Panc1 (cell line): ENCODE measurements at regions not wholly inside any gene's neighbourhood (a gene's known extent, or its start where the extent isn't known, plus 50 kb on each side); places are given as distances from the start of the nearest gene placed in this dataset.

Experiments
- ATAC-seq: fragments of 200-7000 bp; cut with Tn5 transposase; 2 replicates; pipeline ENCODE4 v1.9.1; 2020; ENCODE audit warnings: mild to moderate bottlenecking, moderate library complexity
- BruUV-seq: library from RNA; stranded (reverse); fragments of 400-500 nt; replicated peaks from 2 replicates; lab custom pipeline; 2021; lab: Mats Ljungman, UMichigan
- CTCF ChIA-PET: fragments of 300-600 bp; sonication (Branson Sonifier 250); formaldehyde crosslinking; loops from one replicate; lab custom pipeline; 2022; ENCODE audit warnings: antibody characterized with exemption; lab: Charles Lee
- POLR2A ChIA-PET: fragments of 300-600 bp; sonication (Branson Sonifier 250); formaldehyde crosslinking; loops from one replicate; lab custom pipeline; 2022; ENCODE audit warnings: antibody characterized with exemption; lab: Charles Lee
- DNase-seq: peaks from one replicate; pipeline ENCODE4 v3.0.0-alpha.2; 2010; ENCODE audit warnings: low read depth, low spot score
- H3K27ac ChIP-seq: 2 replicates; pipeline ENCODE4 v1.5.1; 2011; ENCODE audit warnings: mild to moderate bottlenecking, low read length, inconsistent platforms
- H3K27me3 ChIP-seq: fragments of 200-500 bp; sonication (Bioruptor generic); 2 replicates; pipeline ENCODE4 v1.6.0; 2014; ENCODE audit warnings: low read length, inconsistent platforms; ENCODE audit not compliant: control insufficient read depth, insufficient read depth
- H3K36me3 ChIP-seq: fragments of 200-500 bp; sonication (Bioruptor generic); 2 replicates; pipeline ENCODE4 v1.5.1; 2014; ENCODE audit warnings: inconsistent platforms, mild to moderate bottlenecking, low read length, moderate library complexity; ENCODE audit not compliant: control insufficient read depth, insufficient read depth
- H3K4me1 ChIP-seq: 2 replicates; pipeline ENCODE4 v1.5.1; 2011; ENCODE audit warnings: inconsistent platforms, mild to moderate bottlenecking, low read length, moderate library complexity; ENCODE audit not compliant: control insufficient read depth, insufficient read depth
- H3K4me3 ChIP-seq, 2 experiments: 2 replicates each; pipeline ENCODE4 v1.5.1; 2011 to 2012; ENCODE audit warnings: low read depth in 2 of 2, low read length in 2 of 2, mild to moderate bottlenecking in 2 of 2, inconsistent platforms in 1 of 2, moderate library complexity in 1 of 2
- H3K9me3 ChIP-seq: fragments of 200-500 bp; sonication (Bioruptor generic); 2 replicates; pipeline ENCODE4 v1.5.1; 2014; ENCODE audit warnings: low read depth, mild to moderate bottlenecking, inconsistent platforms, low read length, moderate library complexity; ENCODE audit not compliant: control insufficient read depth, insufficient read depth
- POLR2AphosphoS5 ChIP-seq: IDR thresholded peaks from 2 replicates; pipeline ENCODE4 v1.6.1; 2012; ENCODE audit warnings: mild to moderate bottlenecking, low read depth, low read length, moderate library complexity
- REST ChIP-seq, 2 experiments: IDR thresholded peaks; 2 replicates each; pipeline ENCODE4 v1.6.1; 2011 to 2012; ENCODE audit warnings: low read depth in 2 of 2, control low read depth in 1 of 2, low read length in 1 of 2, mild to moderate bottlenecking in 1 of 2, moderate library complexity in 1 of 2; ENCODE audit not compliant: insufficient read depth in 1 of 2
- SIN3A ChIP-seq: IDR thresholded peaks from 2 replicates; pipeline ENCODE4 v1.6.1; 2012; ENCODE audit warnings: low read depth, mild to moderate bottlenecking, low read length, moderate library complexity, borderline replicate concordance; ENCODE audit not compliant: insufficient read depth
- TCF7L2 ChIP-seq: IDR thresholded peaks from 2 replicates; pipeline ENCODE4 v1.6.1; 2011; ENCODE audit warnings: mild to moderate bottlenecking, low read depth, low read length, inconsistent platforms
- in situ Hi-C: cut with HindIII; loops from 2 replicates; pipeline ENCODE4 v1.10.0; 2016; ENCODE audit warnings: low sequenced_read_pairs, low pct_unique_long_range_greater_than_20kb
- intact Hi-C: fragments of 100-400 bp; cut with micrococcal nuclease; formaldehyde crosslinking; loops from one replicate; pipeline ENCODE4 v1.10.0; 2022; ENCODE audit not compliant: unreplicated experiment
- TF ChIP-seq, protein P1 (sequence below): fragments of 450-650 bp; IDR thresholded peaks from 2 replicates; pipeline ENCODE4 v1.5.1; 2017; ENCODE audit warnings: mild to moderate bottlenecking

DNA sequence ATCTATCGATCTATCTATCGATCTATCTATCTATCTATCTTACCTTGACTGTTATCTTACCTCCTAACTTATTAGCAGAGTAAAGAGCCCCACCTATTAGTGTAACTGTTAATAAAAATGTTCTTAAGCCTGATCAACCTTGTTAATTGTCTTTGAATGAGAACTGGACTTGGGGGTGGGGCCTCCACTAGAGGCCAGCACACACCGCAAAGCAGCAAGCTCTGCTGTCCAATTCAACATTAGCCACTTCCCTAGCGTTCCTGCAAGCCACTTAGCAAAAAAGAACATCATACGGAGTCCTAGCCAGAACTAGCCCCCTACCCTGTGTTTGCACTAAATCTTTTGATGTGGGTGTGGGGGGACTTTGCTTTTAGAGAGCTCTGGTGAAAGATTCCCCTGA is 515.8 kb downstream of the KDM4C start:
- intact Hi-C loops (no loop called here), in situ Hi-C loops (no loop called here)
- ATAC-seq, result no peak
- Histone ChIP-seq H3K27me3 (no peaks in the 10 kb centered on the region), H3K27ac (no peak overlapping the region), H3K4me1 (no peaks in the 10 kb centered on the region), H3K4me3 (no peak overlapping the region), H3K9me3 (no peaks in the 10 kb centered on the region), H3K36me3 (no peaks in the 10 kb centered on the region)
- no TSS peak for BruUV-seq
- TF ChIP-seq, protein P1, sequence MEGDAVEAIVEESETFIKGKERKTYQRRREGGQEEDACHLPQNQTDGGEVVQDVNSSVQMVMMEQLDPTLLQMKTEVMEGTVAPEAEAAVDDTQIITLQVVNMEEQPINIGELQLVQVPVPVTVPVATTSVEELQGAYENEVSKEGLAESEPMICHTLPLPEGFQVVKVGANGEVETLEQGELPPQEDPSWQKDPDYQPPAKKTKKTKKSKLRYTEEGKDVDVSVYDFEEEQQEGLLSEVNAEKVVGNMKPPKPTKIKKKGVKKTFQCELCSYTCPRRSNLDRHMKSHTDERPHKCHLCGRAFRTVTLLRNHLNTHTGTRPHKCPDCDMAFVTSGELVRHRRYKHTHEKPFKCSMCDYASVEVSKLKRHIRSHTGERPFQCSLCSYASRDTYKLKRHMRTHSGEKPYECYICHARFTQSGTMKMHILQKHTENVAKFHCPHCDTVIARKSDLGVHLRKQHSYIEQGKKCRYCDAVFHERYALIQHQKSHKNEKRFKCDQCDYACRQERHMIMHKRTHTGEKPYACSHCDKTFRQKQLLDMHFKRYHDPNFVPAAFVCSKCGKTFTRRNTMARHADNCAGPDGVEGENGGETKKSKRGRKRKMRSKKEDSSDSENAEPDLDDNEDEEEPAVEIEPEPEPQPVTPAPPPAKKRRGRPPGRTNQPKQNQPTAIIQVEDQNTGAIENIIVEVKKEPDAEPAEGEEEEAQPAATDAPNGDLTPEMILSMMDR, result no peak; the same call in 1 of the 2 replicates
- TF ChIP-seq TCF7L2 (no peak), POLR2AphosphoS5 (no peak), REST (IDR thresholded peaks at IDR 0.05; ENCODE audit: insufficient read depth in 1 of 2, low read depth in 2 of 2, low read length in 1 of 2) (no peak), SIN3A (no peak)
- ChIA-PET CTCF (interaction anchor here (0.6 kb wide), 1 partner anchor 1596 kb away, joined by 5 read pairs; no protein-coding TSS in a partner anchor), POLR2A (no interaction called here)
- no peak for DNase-seq

- TF ChIP-seq TCF7L2, result no peak
- TF ChIP-seq, protein P1, result no peak
- TF ChIP-seq REST (IDR thresholded peaks at IDR 0.05; ENCODE audit: insufficient read depth in 1 of 2, low read depth in 2 of 2, low read length in 1 of 2), result no peak
- TF ChIP-seq POLR2AphosphoS5, result no peak
- no peak for TF ChIP-seq SIN3A
- no peak overlapping the region for H3K27ac ChIP-seq
- H3K4me3 ChIP-seq, result no peak overlapping the region
- DNase-seq, result no peak
- ChIA-PET CTCF (no interaction called here), POLR2A (no interaction called here)
- H3K9me3 ChIP-seq, result no peaks in the 10 kb centered on the region
- no peaks in the 10 kb centered on the region for H3K36me3 ChIP-seq
- no peak for ATAC-seq
- intact Hi-C loops (no loop called here), in situ Hi-C loops (no loop called here)
- H3K27me3 ChIP-seq, result no peaks in the 10 kb centered on the region
- BruUV-seq, result no TSS peak
- H3K4me1 ChIP-seq, result no peaks in the 10 kb centered on the region
These were observed 509.3 kb downstream of the KDM4C start for GRCh38 chr9:7266911-7267595.
